ENCODE measurements at regions not wholly inside any gene's neighbourhood (a gene's known extent, or its start where the extent isn't known, plus 50 kb on each side); places are given as distances from the start of the nearest gene placed in this dataset.

GRCh38 chr17:33527290-33527689 is 234.2 kb upstream of the ASIC2 start:
- no peaks in the 10 kb centered on the region for H3K4me1 ChIP-seq (replicated peaks in 1 of 2)
- no peaks in the 10 kb centered on the region for H3K27me3 ChIP-seq
- 61 to 76% (median 68%) methylated on average over 3 of the region's 3 CpGs for WGBS, 4 donors
- TF ChIP-seq CTCF (IDR thresholded peaks at IDR 0.05): no peak
- no peaks in the 10 kb centered on the region for H3K9me3 ChIP-seq (replicated peaks in 1 of 3)
- intact Hi-C loops (cut with DNase I): no loop called here
- no peak overlapping the region for H3K27ac ChIP-seq
- H3K36me3 ChIP-seq (replicated peaks in 1 of 2): no peaks in the 10 kb centered on the region
- no peak for DNase-seq
- H3K4me3 ChIP-seq: no peak overlapping the region

- WGBS, 4 donors: 58 to 74% (median 67%) methylated on average over 1 of the region's 1 CpG
- intact Hi-C loops (cut with DNase I): no loop called here
Measured at GRCh38 chr17:33528846-33529245, 235.8 kb upstream of the ASIC2 start.

DNA sequence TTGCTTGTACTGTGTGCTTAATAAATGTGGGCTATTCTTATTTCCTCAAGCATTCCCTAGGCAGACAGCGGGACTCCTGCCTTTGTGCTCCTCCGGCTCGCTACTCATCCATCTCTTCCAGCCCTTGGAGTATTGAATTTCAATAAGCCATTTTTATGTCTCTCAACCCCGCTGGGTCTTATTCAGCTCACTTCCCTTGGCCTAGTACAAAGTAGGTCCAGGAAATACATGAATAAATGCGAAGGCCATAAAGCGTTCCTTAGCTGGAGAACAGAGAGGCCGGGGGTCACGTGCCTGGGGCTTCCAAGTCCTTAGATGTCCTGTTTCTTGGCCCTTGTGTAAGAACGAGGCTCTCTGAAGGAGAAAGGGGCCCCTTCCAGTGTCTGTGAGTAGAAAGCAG is 236.7 kb upstream of the ASIC2 start:
- no peak for DNase-seq
- H3K9me3 ChIP-seq (replicated peaks in 1 of 3): no peaks in the 10 kb centered on the region
- no peaks in the 10 kb centered on the region for H3K4me1 ChIP-seq (replicated peaks in 1 of 2)
- no peak overlapping the region for H3K27ac ChIP-seq
- intact Hi-C loops (cut with DNase I): no loop called here
- no peak for TF ChIP-seq POLR2A (IDR thresholded peaks at IDR 0.05)
- TF ChIP-seq CTCF (IDR thresholded peaks at IDR 0.05): no peak
- no peaks in the 10 kb centered on the region for H3K36me3 ChIP-seq (replicated peaks in 1 of 2)
- no peaks in the 10 kb centered on the region for H3K27me3 ChIP-seq
- no peak overlapping the region for H3K4me3 ChIP-seq
- WGBS, 4 donors: 81 to 86% (median 86%) methylated on average over 9 of the region's 9 CpGs

More at GRCh38 chr17:33528846-33529245, 235.8 kb upstream of the ASIC2 start:
- no peak for TF ChIP-seq CTCF (IDR thresholded peaks at IDR 0.05)
- no peak for TF ChIP-seq POLR2A (IDR thresholded peaks at IDR 0.05)
- no peaks in the 10 kb centered on the region for H3K27me3 ChIP-seq
- H3K4me3 ChIP-seq: no peak overlapping the region
- no peaks in the 10 kb centered on the region for H3K36me3 ChIP-seq (replicated peaks in 1 of 2)
- no peaks in the 10 kb centered on the region for H3K9me3 ChIP-seq (replicated peaks in 1 of 3)
- DNase-seq: no peak
- H3K27ac ChIP-seq: no peak overlapping the region
- no peaks in the 10 kb centered on the region for H3K4me1 ChIP-seq (replicated peaks in 1 of 2)

GRCh38 chr17:33531311-33531710 is 238.2 kb upstream of the ASIC2 start:
- no peaks in the 10 kb centered on the region for H3K9me3 ChIP-seq (replicated peaks in 1 of 3)
- no peak overlapping the region for H3K27ac ChIP-seq
- no peak for TF ChIP-seq POLR2A (IDR thresholded peaks at IDR 0.05)
- TF ChIP-seq CTCF (IDR thresholded peaks at IDR 0.05): no peak
- intact Hi-C loops (cut with DNase I): no loop called here
- DNase-seq: no peak
- no peaks in the 10 kb centered on the region for H3K36me3 ChIP-seq (replicated peaks in 1 of 2)
- no peaks in the 10 kb centered on the region for H3K4me1 ChIP-seq (replicated peaks in 1 of 2)
- 78 to 83% (median 81%) methylated on average over 6 of the region's 6 CpGs for WGBS, 4 donors
- no peak overlapping the region for H3K4me3 ChIP-seq
- no peaks in the 10 kb centered on the region for H3K27me3 ChIP-seq
